ENCODE measurements at regions not wholly inside any gene's neighbourhood (a gene's known extent, or its start where the extent isn't known, plus 50 kb on each side); places are given as distances from the start of the nearest gene placed in this dataset.

- intact Hi-C loops (cut with DNase I), result no loop called here
- no peak for DNase-seq
Measured at GRCh38 chr6:14697427-14697826, 548.4 kb upstream of the JARID2 start.

GRCh38 chr6:14699803-14700601 is 545.9 kb upstream of the JARID2 start:
- intact Hi-C loops (cut with DNase I), result no loop called here
- no peak for DNase-seq

- intact Hi-C loops (cut with DNase I), result no loop called here
Measured at GRCh38 chr6:14701946-14702345, 543.9 kb upstream of the JARID2 start.

GRCh38 chr6:14702678-14703077 is 543.2 kb upstream of the JARID2 start:
- intact Hi-C loops (cut with DNase I), result no loop called here
- no peak for DNase-seq

More at GRCh38 chr6:14701946-14702345, 543.9 kb upstream of the JARID2 start:
- DNase-seq, result no peak

GRCh38 chr6:14703586-14703985 is 542.3 kb upstream of the JARID2 start:
- no peak for DNase-seq
- intact Hi-C loops (cut with DNase I), result no loop called here

- no peak for DNase-seq
- intact Hi-C loops (cut with DNase I), result no loop called here
Measured at GRCh38 chr6:14704383-14705271, 541.2 kb upstream of the JARID2 start.

- DNase-seq, result no peak
- intact Hi-C loops (cut with DNase I), result no loop called here
Measured at GRCh38 chr6:14705841-14706377, 540.0 kb upstream of the JARID2 start.

- DNase-seq, result peak in 6 of 10 donors; percentile 20 to 89 (median 64)
Measured at GRCh38 chr6:14706378-14706929, 539.4 kb upstream of the JARID2 start.

GRCh38 chr6:14707276-14707675 is 538.6 kb upstream of the JARID2 start:
- intact Hi-C loops (cut with DNase I), result no loop called here
- no peak for DNase-seq

More at GRCh38 chr6:14706378-14706929, 539.4 kb upstream of the JARID2 start:
- intact Hi-C loops (cut with DNase I), result no loop called here

GRCh38 chr6:14707971-14708465 is 537.9 kb upstream of the JARID2 start:
- intact Hi-C loops (cut with DNase I), result no loop called here

GRCh38 chr6:14709066-14709670 is 536.7 kb upstream of the JARID2 start:
- intact Hi-C loops (cut with DNase I), result no loop called here

More at GRCh38 chr6:14707971-14708465, 537.9 kb upstream of the JARID2 start:
- no peak for DNase-seq

GRCh38 chr6:14709900-14710299 is 536.0 kb upstream of the JARID2 start:
- no peak for DNase-seq
- intact Hi-C loops (cut with DNase I), result no loop called here

More at GRCh38 chr6:14709066-14709670, 536.7 kb upstream of the JARID2 start:
- no peak for DNase-seq

- intact Hi-C loops (cut with DNase I), result no loop called here
- DNase-seq, result no peak
Measured at GRCh38 chr6:14710421-14710820, 535.4 kb upstream of the JARID2 start.

GRCh38 chr6:14711056-14711703 is 534.7 kb upstream of the JARID2 start:
- peak in 3 of 10 donors; percentile 25 to 72 (median 37) for DNase-seq
- intact Hi-C loops (cut with DNase I), result no loop called here

- intact Hi-C loops (cut with DNase I), result no loop called here
Measured at GRCh38 chr6:14711704-14712379, 534.0 kb upstream of the JARID2 start.

GRCh38 chr6:14713008-14713960 is 532.6 kb upstream of the JARID2 start:
- peak in 3 of 10 donors; percentile 25 to 57 (median 52) for DNase-seq
- intact Hi-C loops (cut with DNase I), result no loop called here

More at GRCh38 chr6:14711704-14712379, 534.0 kb upstream of the JARID2 start:
- no peak for DNase-seq

- intact Hi-C loops (cut with DNase I), result no loop called here
- DNase-seq, result no peak
Measured at GRCh38 chr6:14713966-14714631, 531.8 kb upstream of the JARID2 start.

Data from posterior cingulate gyrus (tissue), 11 donors.